OCI-LY3 (cell line): ENCODE measurements at regions not wholly inside any gene's neighbourhood (a gene's known extent, or its start where the extent isn't known, plus 50 kb on each side); places are given as distances from the start of the nearest gene placed in this dataset.

Source experiments
- EZH2phosphoT487 ChIP-seq: fragments of 200-600 bp; shearing (Covaris generic); IDR thresholded peaks from 2 replicates; pipeline ENCODE4 v1.6.1; 2018; ENCODE audit warnings: antibody characterized with exemption, mixed run types, low read depth
- TF ChIP-seq, protein P1 (sequence below): fragments of 200-600, 300-600 bp; sonication (generic); IDR thresholded peaks from 2 replicates; pipeline ENCODE4 v1.5.1; 2014; ENCODE audit warnings: antibody characterized with exemption, low read length, low read depth

DNA sequence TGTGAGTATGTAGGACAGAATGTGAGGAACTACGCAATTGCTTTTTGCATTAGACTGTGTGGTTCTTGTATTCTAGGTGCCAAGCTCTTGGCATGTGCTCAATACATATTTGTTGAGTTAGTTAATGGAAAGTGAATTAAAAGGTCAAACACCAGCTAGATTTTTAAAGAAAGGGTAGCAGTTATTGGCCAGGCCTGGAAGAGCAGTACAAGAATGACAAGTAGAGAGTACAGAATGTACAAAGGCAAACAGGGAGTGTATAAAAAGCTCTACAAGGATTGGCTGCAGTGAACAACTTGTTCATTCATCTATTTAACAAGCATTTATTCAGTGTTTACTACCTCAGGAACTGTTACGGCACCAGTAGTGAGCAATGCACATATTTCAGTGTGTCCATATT, 854.0 kb upstream of the SEL1L start:
- TF ChIP-seq, protein P1, sequence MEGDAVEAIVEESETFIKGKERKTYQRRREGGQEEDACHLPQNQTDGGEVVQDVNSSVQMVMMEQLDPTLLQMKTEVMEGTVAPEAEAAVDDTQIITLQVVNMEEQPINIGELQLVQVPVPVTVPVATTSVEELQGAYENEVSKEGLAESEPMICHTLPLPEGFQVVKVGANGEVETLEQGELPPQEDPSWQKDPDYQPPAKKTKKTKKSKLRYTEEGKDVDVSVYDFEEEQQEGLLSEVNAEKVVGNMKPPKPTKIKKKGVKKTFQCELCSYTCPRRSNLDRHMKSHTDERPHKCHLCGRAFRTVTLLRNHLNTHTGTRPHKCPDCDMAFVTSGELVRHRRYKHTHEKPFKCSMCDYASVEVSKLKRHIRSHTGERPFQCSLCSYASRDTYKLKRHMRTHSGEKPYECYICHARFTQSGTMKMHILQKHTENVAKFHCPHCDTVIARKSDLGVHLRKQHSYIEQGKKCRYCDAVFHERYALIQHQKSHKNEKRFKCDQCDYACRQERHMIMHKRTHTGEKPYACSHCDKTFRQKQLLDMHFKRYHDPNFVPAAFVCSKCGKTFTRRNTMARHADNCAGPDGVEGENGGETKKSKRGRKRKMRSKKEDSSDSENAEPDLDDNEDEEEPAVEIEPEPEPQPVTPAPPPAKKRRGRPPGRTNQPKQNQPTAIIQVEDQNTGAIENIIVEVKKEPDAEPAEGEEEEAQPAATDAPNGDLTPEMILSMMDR, result no peak
- no peak for TF ChIP-seq EZH2phosphoT487
